HepG2 (cell line): ENCODE measurements at regions not wholly inside any gene's neighbourhood (a gene's known extent, or its start where the extent isn't known, plus 50 kb on each side); places are given as distances from the start of the nearest gene placed in this dataset.
"Not testable (repeated sequence)": the region's sequence is repeated elsewhere in the genome, so short reads cannot be mapped to it uniquely, and the experiment has no call there.

Experiments used
- ATAC-seq: fragments of 200-7000 bp; cut with Tn5 transposase; 3 replicates; pipeline ENCODE4 v1.9.1; 2020; ENCODE audit warnings: mild to moderate bottlenecking, moderate library complexity
- BruUV-seq: library from RNA; stranded (reverse); fragments of 400-500 nt; replicated peaks from 2 replicates; lab custom pipeline; 2021; lab: Mats Ljungman, UMichigan
- CTCF ChIA-PET: fragments of 300-600 bp; formaldehyde crosslinking; extraction: SDS; loops from one replicate; lab custom pipeline; 2021; ENCODE audit warnings: low total read pairs, inconsistent platforms, low intra/inter-chr PET ratio; lab: Yijun Ruan, JAX
- POLR2A ChIA-PET: fragments of 350-600 bp; sonication (Branson Sonifier 250); formaldehyde crosslinking; loops from one replicate; lab custom pipeline; 2020; ENCODE audit warnings: antibody characterized with exemption, inconsistent platforms; lab: Yijun Ruan, JAX
- DNase-seq: peaks from one replicate; pipeline ENCODE4 v3.0.0-alpha.2; 2015; ENCODE audit warnings: low spot score
- FAIRE-seq: peaks from 3 replicates; lab custom pipeline; 2011; peaks lifted over from hg19 to GRCh38; lab: Jason Lieb, UNC
- H2AFZ ChIP-seq: one replicate; pipeline ENCODE4 v1.6.1; 2011; ENCODE audit warnings: low read length, inconsistent platforms
- H3K27ac ChIP-seq: fragments of 300-600 bp; 3 replicates; pipeline ENCODE4 v1.8.0; 2011; ENCODE audit warnings: mixed run types, mild to moderate bottlenecking, mixed read lengths, low read length, inconsistent platforms; ENCODE audit not compliant: insufficient read depth; ENCODE audit errors: extremely low read length
- H3K27me3 ChIP-seq, 2 experiments: fragments of 200-600 bp in 1 of 2; 2 replicates in 1 of 2; 3 replicates in 1 of 2; pipeline versions ENCODE4 v1.6.0 to v1.8.0; 2011; ENCODE audit warnings: low read length in 2 of 2, mild to moderate bottlenecking in 2 of 2, moderate library complexity in 2 of 2, inconsistent platforms in 1 of 2; ENCODE audit not compliant: insufficient read depth in 2 of 2, control insufficient read depth in 1 of 2
- H3K36me3 ChIP-seq, 2 experiments: fragments of 200-600 bp in 1 of 2; replicated peaks in 1 of 2; 2 replicates in 1 of 2; 3 replicates in 1 of 2; pipeline versions ENCODE4 v1.5.1 to v1.8.0; 2011; ENCODE audit warnings: low read length in 2 of 2, inconsistent platforms in 1 of 2; ENCODE audit not compliant: insufficient read depth in 2 of 2, control insufficient read depth in 1 of 2
- H3K4me1 ChIP-seq: 2 replicates; pipeline ENCODE4 v1.5.1; 2012; ENCODE audit warnings: low read length, inconsistent platforms; ENCODE audit not compliant: insufficient read depth
- H3K4me2 ChIP-seq: 2 replicates; pipeline ENCODE4 v1.6.0; 2011; ENCODE audit warnings: low read depth, low read length, inconsistent platforms
- H3K4me3 ChIP-seq, 3 experiments: fragments of 200-600 bp in 1 of 3; sonication (generic), shearing (Covaris generic) in 1 of 3; replicated peaks in 1 of 3; 2 replicates each; pipeline ENCODE4 v1.5.1; 2011 to 2016; ENCODE audit warnings: low read length in 3 of 3, inconsistent platforms in 2 of 3, low read depth in 2 of 3, mild to moderate bottlenecking in 2 of 3, control low read depth in 1 of 3, mixed read lengths in 1 of 3; ENCODE audit not compliant: insufficient read depth in 1 of 3
- H3K79me2 ChIP-seq: one replicate; pipeline ENCODE4 v1.6.1; 2011; ENCODE audit warnings: low read length, inconsistent platforms; ENCODE audit not compliant: insufficient read depth
- H3K9ac ChIP-seq: 2 replicates; pipeline ENCODE4 v1.6.0; 2011; ENCODE audit warnings: mild to moderate bottlenecking, low read depth, low read length, inconsistent platforms; ENCODE audit not compliant: insufficient read depth
- H3K9me3 ChIP-seq: 2 replicates; pipeline ENCODE4 v1.5.1; 2012; ENCODE audit warnings: mild to moderate bottlenecking, low read length
- H4K20me1 ChIP-seq: 2 replicates; pipeline ENCODE4 v1.6.0; 2011; ENCODE audit warnings: inconsistent platforms, mild to moderate bottlenecking, low read length, moderate library complexity; ENCODE audit not compliant: insufficient read depth
- RBFOX2 ChIP-seq: fragments of 200-400 bp; formaldehyde crosslinking; IDR thresholded peaks from 2 replicates; pipeline ENCODE4 v1.6.1; 2017; ENCODE audit warnings: low read depth, mild to moderate bottlenecking, low read length
- RXRA ChIP-seq: sonication (generic); formaldehyde crosslinking; IDR thresholded peaks from 2 replicates; pipeline ENCODE4 v1.5.1; 2020; ENCODE audit warnings: missing genetic modification reagents
- ZNF20 ChIP-seq: sonication (generic); formaldehyde crosslinking; IDR thresholded peaks from 2 replicates; pipeline ENCODE4 v1.4.0; 2020; ENCODE audit warnings: mild to moderate bottlenecking, moderate library complexity, missing genetic modification reagents
- ZNF552 ChIP-seq: sonication (generic); formaldehyde crosslinking; IDR thresholded peaks from 2 replicates; pipeline ENCODE4 v1.9.0; 2022; ENCODE audit warnings: missing genetic modification reagents, mild to moderate bottlenecking, borderline replicate concordance
- ZNF790 ChIP-seq: sonication (generic); formaldehyde crosslinking; IDR thresholded peaks from 2 replicates; pipeline ENCODE4 v1.8.0; 2022; ENCODE audit warnings: missing genetic modification reagents, mild to moderate bottlenecking, borderline replicate concordance
- WGBS: methylation state at CpG from one replicate; pipeline ENCODE4 v1.1.6; 2017; ENCODE audit warnings: low lambda C conversion rate; 5-methylcytosine and 5-hydroxymethylcytosine counted together
- in situ Hi-C: cut with HindIII; loops from 2 replicates; pipeline ENCODE4 v1.10.0; 2017; ENCODE audit warnings: low pct_unique_long_range_greater_than_20kb; ENCODE audit not compliant: extremely low pct_ligation_motif_present
- intact Hi-C: fragments of 100-400 bp; cut with micrococcal nuclease; formaldehyde crosslinking; loops from one replicate; pipeline ENCODE4 v1.10.0; 2022; ENCODE audit not compliant: unreplicated experiment

GRCh38 chr5:50606179-50606578 lies 60.3 kb upstream of the PARP8 start:
- ATAC-seq = no peak
- Histone ChIP-seq H3K9me3 (peaks cover 5% of the 10 kb centered on the region), H3K79me2 (no peaks in the 10 kb centered on the region), H4K20me1 (no peaks in the 10 kb centered on the region), H3K4me3 (no peak overlapping the region), H3K9ac (no peak overlapping the region), H3K27ac (no peak overlapping the region), H3K4me2 (no peak overlapping the region), H3K36me3 (no peaks in the 10 kb centered on the region), H3K4me1 (no peaks in the 10 kb centered on the region), H2AFZ (no peak overlapping the region), H3K27me3 (no peaks in the 10 kb centered on the region)
- FAIRE-seq = no peak
- CTCF ChIA-PET = no interaction called here
- POLR2A ChIA-PET = no interaction called here
- no peak for TF ChIP-seq ZNF20
- no peak for TF ChIP-seq RBFOX2
- TF ChIP-seq ZNF790 (CRISPR knock-in tag) = no peak
- TF ChIP-seq RXRA = no peak
- no peak for TF ChIP-seq ZNF552
- no peak for DNase-seq
- in situ Hi-C loops (no loop called here), intact Hi-C loops (no loop called here)
- 6% methylated on average over 1 of the region's 1 CpG for WGBS
- no TSS peak for BruUV-seq

GRCh38 chr5:50607456-50607855 lies 59.0 kb upstream of the PARP8 start:
- H3K4me3 ChIP-seq, H3K27ac ChIP-seq, POLR2A ChIA-PET, ATAC-seq, H3K4me1 ChIP-seq, H3K4me2 ChIP-seq, H3K27me3 ChIP-seq, H3K9me3 ChIP-seq, CTCF ChIA-PET, H2AFZ ChIP-seq, in situ Hi-C loops, FAIRE-seq, H4K20me1 ChIP-seq, DNase-seq, intact Hi-C loops, BruUV-seq, H3K36me3 ChIP-seq, H3K79me2 ChIP-seq, H3K9ac ChIP-seq: not testable (repeated sequence)
- WGBS = 44% methylated on average over 14 of the region's 17 CpGs

- in situ Hi-C loops, H3K4me2 ChIP-seq, H3K79me2 ChIP-seq, ATAC-seq, H4K20me1 ChIP-seq, H3K36me3 ChIP-seq, H3K27me3 ChIP-seq, BruUV-seq, H3K4me1 ChIP-seq, intact Hi-C loops, H3K9ac ChIP-seq, DNase-seq, H2AFZ ChIP-seq, H3K27ac ChIP-seq, H3K4me3 ChIP-seq, POLR2A ChIA-PET, CTCF ChIA-PET, FAIRE-seq: not testable (repeated sequence)
- WGBS = 68% methylated on average over 31 of the region's 49 CpGs
- H3K9me3 ChIP-seq = peaks cover 12% of the 10 kb centered on the region
These were observed 58.3 kb upstream of the PARP8 start for GRCh38 chr5:50607953-50608705.

DNA sequence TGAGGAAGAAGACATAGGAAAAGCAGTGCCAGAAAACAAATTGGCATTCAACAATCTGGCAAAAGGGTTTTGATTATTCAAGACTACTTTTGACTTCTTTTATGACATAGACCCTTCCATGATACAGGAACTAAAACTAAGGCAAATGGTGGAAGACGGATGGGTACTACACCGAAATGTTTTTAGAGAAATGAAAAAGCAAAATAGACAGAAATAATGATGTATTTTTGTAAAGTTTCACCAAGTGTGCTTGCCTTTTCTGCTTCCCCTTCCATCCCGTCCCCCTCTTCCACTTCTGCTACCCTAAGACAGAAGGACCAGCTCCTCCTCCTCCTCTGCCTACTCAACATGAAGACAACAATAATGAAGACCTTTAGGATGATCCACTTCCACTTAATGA lies 53.4 kb upstream of the PARP8 start:
- DNase-seq, H3K79me2 ChIP-seq, H3K27ac ChIP-seq, in situ Hi-C loops, H3K9me3 ChIP-seq, H3K27me3 ChIP-seq, BruUV-seq, POLR2A ChIA-PET, H3K9ac ChIP-seq, FAIRE-seq, H3K4me3 ChIP-seq, CTCF ChIA-PET, H3K4me1 ChIP-seq, ATAC-seq, intact Hi-C loops, H4K20me1 ChIP-seq, H3K36me3 ChIP-seq, H3K4me2 ChIP-seq, H2AFZ ChIP-seq: not testable (repeated sequence)
- WGBS = 2% methylated on average over 3 of the region's 3 CpGs
